ENCODE measurements at regions not wholly inside any gene's neighbourhood (a gene's known extent, or its start where the extent isn't known, plus 50 kb on each side); places are given as distances from the start of the nearest gene placed in this dataset.

GRCh38 chr4:111174331-111174730 is 551.5 kb upstream of the PITX2 start:
- no peak overlapping the region for H3K27ac Mint-ChIP-seq
- H3K4me1 Mint-ChIP-seq = no peaks in the 10 kb centered on the region
- no peaks in the 10 kb centered on the region for H3K27me3 Mint-ChIP-seq (ENCODE audit: low read depth in 3 of 3)
- no peak for DNase-seq
- no peaks in the 10 kb centered on the region for H3K36me3 Mint-ChIP-seq
- peaks cover 2 to 27% (median 11%) of the 10 kb centered on the region in 6 donors for H3K9me3 Mint-ChIP-seq
- H3K4me3 Mint-ChIP-seq = no peak overlapping the region

DNA sequence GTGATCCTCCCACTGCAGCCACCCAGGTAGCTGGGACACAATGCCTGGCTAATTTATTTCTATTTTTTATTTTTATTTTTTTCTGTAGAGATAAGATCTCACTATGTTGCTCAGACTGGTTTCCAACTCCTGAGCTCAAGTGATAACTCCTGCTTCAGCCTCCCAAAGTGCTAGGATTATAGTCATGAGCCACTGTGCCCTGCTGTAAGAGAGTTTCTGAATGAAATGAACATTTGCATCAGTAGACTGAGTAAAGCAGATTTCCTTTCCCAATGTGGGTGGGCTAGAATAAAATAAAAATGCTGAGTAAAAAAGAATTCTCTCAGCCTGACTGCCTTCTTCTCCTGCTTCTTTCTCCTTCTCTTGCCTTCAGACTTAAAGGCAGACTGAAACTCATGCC is 555.4 kb upstream of the PITX2 start:
- Mint-ChIP-seq H3K27ac (no peak overlapping the region), H3K4me1 (no peaks in the 10 kb centered on the region), H3K4me3 (no peak overlapping the region), H3K9me3 (peaks cover 0 to 15% (median 6%) of the 10 kb centered on the region in 6 donors), H3K36me3 (no peaks in the 10 kb centered on the region), H3K27me3 (ENCODE audit: low read depth in 3 of 3) (peaks cover 0 to 1% (median 0%) of the 10 kb centered on the region in 3 donors)
- no peak for DNase-seq

GRCh38 chr4:111187108-111187507 is 564.2 kb upstream of the PITX2 start:
- Mint-ChIP-seq H3K4me1 (no peaks in the 10 kb centered on the region), H3K27me3 (ENCODE audit: low read depth in 3 of 3) (no peaks in the 10 kb centered on the region), H3K9me3 (peaks cover 5 to 14% (median 12%) of the 10 kb centered on the region in 6 donors), H3K36me3 (peaks cover 0 to 4% (median 0%) of the 10 kb centered on the region in 3 donors), H3K4me3 (no peak overlapping the region), H3K27ac (no peak overlapping the region)
- DNase-seq = no peak

- Mint-ChIP-seq H3K36me3 (no peaks in the 10 kb centered on the region), H3K4me3 (no peak overlapping the region), H3K27ac (no peak overlapping the region), H3K27me3 (ENCODE audit: low read depth in 3 of 3) (peaks cover 0 to 2% (median 0%) of the 10 kb centered on the region in 3 donors), H3K9me3 (peaks cover under 1 to 24% (median 17%) of the 10 kb centered on the region in 6 donors), H3K4me1 (no peaks in the 10 kb centered on the region)
- no peak for DNase-seq
These were observed 575.6 kb upstream of the PITX2 start for GRCh38 chr4:111198446-111198845.

- Mint-ChIP-seq H3K27ac (no peak overlapping the region), H3K9me3 (peaks cover 0 to 15% (median 11%) of the 10 kb centered on the region in 6 donors), H3K4me3 (no peak overlapping the region), H3K27me3 (ENCODE audit: low read depth in 3 of 3) (no peaks in the 10 kb centered on the region), H3K4me1 (no peaks in the 10 kb centered on the region), H3K36me3 (no peaks in the 10 kb centered on the region)
- no peak for DNase-seq
These were observed 581.9 kb upstream of the PITX2 start for GRCh38 chr4:111204797-111205196.

- no peak overlapping the region for H3K27ac Mint-ChIP-seq
- no peaks in the 10 kb centered on the region for H3K36me3 Mint-ChIP-seq
- DNase-seq = no peak
- H3K4me1 Mint-ChIP-seq = no peaks in the 10 kb centered on the region
- no peaks in the 10 kb centered on the region for H3K27me3 Mint-ChIP-seq (ENCODE audit: low read depth in 3 of 3)
- H3K9me3 Mint-ChIP-seq = peaks cover 3 to 27% (median 10%) of the 10 kb centered on the region in 6 donors
- no peak overlapping the region for H3K4me3 Mint-ChIP-seq
These were observed 586.1 kb upstream of the PITX2 start for GRCh38 chr4:111208970-111209369.

DNA sequence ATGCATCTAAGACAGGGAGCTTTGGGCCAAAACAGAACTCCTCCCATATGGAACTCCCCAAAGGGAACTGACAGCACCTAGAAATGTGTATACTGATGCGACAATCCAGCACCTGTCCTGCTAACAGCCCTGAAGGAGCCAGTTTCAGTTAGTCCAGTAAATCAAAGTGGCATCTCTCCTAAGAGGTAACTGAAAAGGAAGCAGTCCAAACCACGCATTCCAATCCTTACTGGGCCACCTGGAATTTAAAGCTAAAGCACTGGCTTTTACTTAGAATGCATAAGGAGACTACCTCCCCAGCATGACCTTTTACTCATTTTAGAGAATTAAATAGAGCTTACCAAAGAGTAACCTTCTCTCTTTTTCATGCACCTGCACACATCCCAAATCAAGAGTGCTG is 586.8 kb upstream of the PITX2 start:
- Mint-ChIP-seq H3K27me3 (ENCODE audit: low read depth in 3 of 3) (no peaks in the 10 kb centered on the region), H3K27ac (no peak overlapping the region), H3K4me1 (no peaks in the 10 kb centered on the region), H3K36me3 (no peaks in the 10 kb centered on the region), H3K9me3 (peaks cover 3 to 33% (median 10%) of the 10 kb centered on the region in 6 donors), H3K4me3 (no peak overlapping the region)
- DNase-seq = no peak

DNA sequence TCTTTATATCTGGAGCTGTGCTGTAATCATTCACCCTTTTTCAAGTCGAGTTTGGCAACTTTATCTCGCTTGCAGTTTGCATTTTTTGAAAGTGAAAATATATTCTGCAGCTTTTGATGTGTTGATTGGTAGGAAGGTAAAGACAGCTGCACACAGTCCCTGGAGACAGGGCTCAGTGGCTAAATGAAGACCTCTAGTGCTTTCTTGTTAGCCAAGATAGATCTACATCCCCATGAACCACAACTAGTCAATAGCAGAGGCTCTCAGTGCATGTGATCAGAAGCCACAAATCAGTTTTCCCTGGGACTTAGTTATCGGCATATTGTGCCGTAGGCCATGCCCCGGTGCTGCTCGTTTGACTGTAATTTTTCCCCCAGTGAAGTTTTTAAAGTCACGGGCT is 587.7 kb upstream of the PITX2 start:
- Mint-ChIP-seq H3K4me3 (no peak overlapping the region), H3K9me3 (peaks cover 3 to 37% (median 12%) of the 10 kb centered on the region in 6 donors), H3K36me3 (no peaks in the 10 kb centered on the region), H3K27ac (no peak overlapping the region), H3K27me3 (ENCODE audit: low read depth in 3 of 3) (no peaks in the 10 kb centered on the region), H3K4me1 (no peaks in the 10 kb centered on the region)
- DNase-seq = no peak

- Mint-ChIP-seq H3K27ac (no peak overlapping the region), H3K9me3 (peaks cover 3 to 24% (median 9%) of the 10 kb centered on the region in 6 donors), H3K36me3 (no peaks in the 10 kb centered on the region), H3K4me3 (no peak overlapping the region), H3K4me1 (no peaks in the 10 kb centered on the region), H3K27me3 (ENCODE audit: low read depth in 3 of 3) (no peaks in the 10 kb centered on the region)
- DNase-seq = no peak
These were observed 590.7 kb upstream of the PITX2 start for GRCh38 chr4:111213531-111213930.

DNA sequence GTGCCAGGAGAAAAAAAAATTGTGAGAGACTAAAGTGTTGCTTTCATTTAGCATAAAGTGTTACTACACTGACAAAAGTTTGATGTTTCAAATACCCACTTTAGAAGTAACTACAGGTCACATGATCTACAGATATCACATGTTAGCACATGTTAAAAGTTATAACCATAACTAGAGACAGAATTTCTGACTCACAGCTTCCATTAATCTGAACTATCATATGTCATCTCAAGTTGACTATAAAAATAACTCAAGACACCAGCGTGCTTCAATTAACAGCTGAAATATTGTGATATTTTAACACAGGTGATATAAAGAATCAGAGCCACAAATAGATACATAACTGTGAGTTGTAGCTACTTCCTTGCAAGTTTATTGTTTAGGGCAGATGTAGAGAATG is 591.5 kb upstream of the PITX2 start:
- H3K9me3 Mint-ChIP-seq = peaks cover 3 to 24% (median 9%) of the 10 kb centered on the region in 6 donors
- H3K4me3 Mint-ChIP-seq = no peak overlapping the region
- DNase-seq = no peak
- no peak overlapping the region for H3K27ac Mint-ChIP-seq
- H3K27me3 Mint-ChIP-seq (ENCODE audit: low read depth in 3 of 3) = no peaks in the 10 kb centered on the region
- H3K36me3 Mint-ChIP-seq = no peaks in the 10 kb centered on the region
- H3K4me1 Mint-ChIP-seq = no peaks in the 10 kb centered on the region

- Mint-ChIP-seq H3K4me1 (no peaks in the 10 kb centered on the region), H3K27me3 (ENCODE audit: low read depth in 3 of 3) (no peaks in the 10 kb centered on the region), H3K27ac (no peak overlapping the region), H3K4me3 (no peak overlapping the region), H3K36me3 (no peaks in the 10 kb centered on the region), H3K9me3 (peaks cover 3 to 22% (median 9%) of the 10 kb centered on the region in 6 donors)
- DNase-seq = no peak
These were observed 592.9 kb upstream of the PITX2 start for GRCh38 chr4:111215755-111216154.

GRCh38 chr4:111216791-111217190 is 593.9 kb upstream of the PITX2 start:
- Mint-ChIP-seq H3K27ac (no peak overlapping the region), H3K27me3 (ENCODE audit: low read depth in 3 of 3) (no peaks in the 10 kb centered on the region), H3K36me3 (no peaks in the 10 kb centered on the region), H3K4me1 (no peaks in the 10 kb centered on the region), H3K9me3 (peaks cover 2 to 12% (median 9%) of the 10 kb centered on the region in 6 donors), H3K4me3 (no peak overlapping the region)
- no peak for DNase-seq

DNA sequence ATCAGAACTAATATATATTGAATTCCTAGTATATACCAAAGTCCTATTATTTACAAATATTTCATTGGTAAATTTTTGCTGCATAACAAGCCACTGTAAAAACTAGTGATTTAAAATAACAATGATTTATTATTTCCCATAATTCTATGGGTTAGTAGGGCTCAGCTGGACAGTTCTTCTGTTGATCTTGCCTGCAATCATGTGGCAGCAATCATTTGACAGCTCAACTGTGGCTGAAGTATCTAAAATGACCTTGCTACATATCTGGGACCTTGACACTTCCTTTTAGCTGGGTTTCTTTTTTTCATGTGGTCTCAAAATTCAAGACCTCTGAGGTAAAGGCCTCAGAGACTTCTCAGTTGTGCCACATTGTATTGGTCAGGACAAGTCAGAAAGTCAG is 598.5 kb upstream of the PITX2 start:
- peaks cover 0 to 3% (median 0%) of the 10 kb centered on the region in 3 donors for H3K27me3 Mint-ChIP-seq (ENCODE audit: low read depth in 3 of 3)
- H3K4me1 Mint-ChIP-seq = no peaks in the 10 kb centered on the region
- DNase-seq = no peak
- no peaks in the 10 kb centered on the region for H3K36me3 Mint-ChIP-seq
- H3K9me3 Mint-ChIP-seq = peaks cover 3 to 12% (median 7%) of the 10 kb centered on the region in 6 donors
- no peak overlapping the region for H3K27ac Mint-ChIP-seq
- no peak overlapping the region for H3K4me3 Mint-ChIP-seq

DNA sequence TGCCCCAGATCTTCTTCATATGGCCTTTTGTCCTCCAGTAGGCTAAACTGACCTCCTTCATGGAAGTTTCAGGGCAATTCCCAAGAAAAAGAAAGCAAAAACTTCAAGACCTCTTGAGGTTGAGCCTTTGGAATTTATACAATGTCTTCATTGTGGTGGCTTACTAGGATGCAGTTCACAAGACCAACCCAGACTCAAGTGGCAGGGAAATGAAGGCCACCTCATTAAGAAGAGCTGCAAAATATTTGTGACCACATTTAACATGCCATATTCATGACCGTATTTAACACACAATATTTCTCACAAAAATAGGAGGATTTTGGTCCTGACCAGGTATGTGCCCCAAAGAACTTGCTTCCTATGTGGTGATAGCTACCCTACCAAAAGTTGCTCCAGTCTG is 605.5 kb upstream of the PITX2 start:
- no peaks in the 10 kb centered on the region for H3K4me1 Mint-ChIP-seq
- no peaks in the 10 kb centered on the region for H3K36me3 Mint-ChIP-seq
- no peak overlapping the region for H3K27ac Mint-ChIP-seq
- no peak for DNase-seq
- H3K9me3 Mint-ChIP-seq = peaks cover 6 to 25% (median 14%) of the 10 kb centered on the region in 6 donors
- H3K4me3 Mint-ChIP-seq = no peak overlapping the region
- peaks cover 0 to 3% (median 0%) of the 10 kb centered on the region in 3 donors for H3K27me3 Mint-ChIP-seq (ENCODE audit: low read depth in 3 of 3)

- no peak for DNase-seq
- no peak overlapping the region for H3K27ac Mint-ChIP-seq
- H3K9me3 Mint-ChIP-seq = peaks cover 6 to 25% (median 12%) of the 10 kb centered on the region in 6 donors
- H3K27me3 Mint-ChIP-seq (ENCODE audit: low read depth in 3 of 3) = peaks cover 0 to 3% (median 0%) of the 10 kb centered on the region in 3 donors
- no peaks in the 10 kb centered on the region for H3K4me1 Mint-ChIP-seq
- H3K36me3 Mint-ChIP-seq = no peaks in the 10 kb centered on the region
- no peak overlapping the region for H3K4me3 Mint-ChIP-seq
These were observed 606.0 kb upstream of the PITX2 start for GRCh38 chr4:111228874-111229273.

Data from immature natural killer cell (primary cell).